OCI-LY7 (cell line): ENCODE measurements at regions not wholly inside any gene's neighbourhood (a gene's known extent, or its start where the extent isn't known, plus 50 kb on each side); places are given as distances from the start of the nearest gene placed in this dataset.

Source experiments
- EZH2phosphoT487 ChIP-seq: fragments of 200-600 bp; sonication (generic); IDR thresholded peaks from 2 replicates; pipeline ENCODE4 v1.6.1; 2018; ENCODE audit warnings: low read depth, borderline replicate concordance, mild to moderate bottlenecking, mixed run types, antibody characterized with exemption, low read length, moderate library complexity, mixed read lengths
- TF ChIP-seq, protein P1 (sequence below): fragments of 200-600 bp; sonication (generic); conservative IDR thresholded peaks from 2 replicates; pipeline ENCODE4 v1.5.1; 2014; ENCODE audit warnings: mild to moderate bottlenecking, antibody characterized with exemption, low read length, moderate library complexity, mixed read lengths

DNA sequence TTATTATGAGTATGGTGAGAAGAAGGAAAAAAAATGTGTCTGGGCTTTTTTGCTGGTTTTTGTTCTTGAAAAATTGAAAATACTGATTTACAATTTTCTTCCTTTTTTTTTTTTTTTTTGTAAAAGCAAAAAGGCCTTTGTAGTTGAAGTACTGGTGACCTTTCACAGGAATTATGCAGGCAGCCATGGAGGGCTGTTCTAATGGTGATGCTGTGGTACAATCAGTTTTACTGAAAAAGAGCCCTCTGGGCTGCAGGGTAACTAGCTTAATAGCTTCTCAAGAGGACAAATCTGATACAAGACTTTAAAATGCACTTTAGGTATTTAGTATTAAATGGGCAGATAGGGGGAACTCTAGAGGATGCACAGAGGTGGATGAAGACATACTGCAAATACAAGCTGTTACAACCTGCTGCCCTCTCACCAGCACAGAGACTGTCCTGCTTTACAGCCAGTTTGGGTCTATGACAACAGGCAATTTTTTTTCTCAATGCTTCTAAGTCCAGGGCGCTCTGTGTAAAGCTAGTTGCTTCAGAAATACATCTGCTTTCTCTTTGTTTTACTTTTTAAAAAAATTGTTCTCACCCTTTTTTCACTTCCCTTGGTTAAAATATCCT lies 61.6 kb upstream of the HS3ST5 start:
- TF ChIP-seq, protein P1, sequence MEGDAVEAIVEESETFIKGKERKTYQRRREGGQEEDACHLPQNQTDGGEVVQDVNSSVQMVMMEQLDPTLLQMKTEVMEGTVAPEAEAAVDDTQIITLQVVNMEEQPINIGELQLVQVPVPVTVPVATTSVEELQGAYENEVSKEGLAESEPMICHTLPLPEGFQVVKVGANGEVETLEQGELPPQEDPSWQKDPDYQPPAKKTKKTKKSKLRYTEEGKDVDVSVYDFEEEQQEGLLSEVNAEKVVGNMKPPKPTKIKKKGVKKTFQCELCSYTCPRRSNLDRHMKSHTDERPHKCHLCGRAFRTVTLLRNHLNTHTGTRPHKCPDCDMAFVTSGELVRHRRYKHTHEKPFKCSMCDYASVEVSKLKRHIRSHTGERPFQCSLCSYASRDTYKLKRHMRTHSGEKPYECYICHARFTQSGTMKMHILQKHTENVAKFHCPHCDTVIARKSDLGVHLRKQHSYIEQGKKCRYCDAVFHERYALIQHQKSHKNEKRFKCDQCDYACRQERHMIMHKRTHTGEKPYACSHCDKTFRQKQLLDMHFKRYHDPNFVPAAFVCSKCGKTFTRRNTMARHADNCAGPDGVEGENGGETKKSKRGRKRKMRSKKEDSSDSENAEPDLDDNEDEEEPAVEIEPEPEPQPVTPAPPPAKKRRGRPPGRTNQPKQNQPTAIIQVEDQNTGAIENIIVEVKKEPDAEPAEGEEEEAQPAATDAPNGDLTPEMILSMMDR, result no peak
- no peak for TF ChIP-seq EZH2phosphoT487
